ENCODE measurements at regions not wholly inside any gene's neighbourhood (a gene's known extent, or its start where the extent isn't known, plus 50 kb on each side); places are given as distances from the start of the nearest gene placed in this dataset.

GRCh38 chr10:8563478-8563877 is 509.0 kb downstream of the GATA3 start:
- RAD21 ChIA-PET (ENCODE audit: unreplicated experiment), result no interaction called here
- SMC1A ChIA-PET (ENCODE audit: uncharacterized antibody, unreplicated experiment), result no interaction called here
- DNase-seq (ENCODE audit: low read depth, low spot score) (no peak), FAIRE-seq (no peak), ATAC-seq (no peak)
- H3K4me1 ChIP-seq (ENCODE audit: control insufficient read depth, insufficient read depth, low read length), result no peaks in the 10 kb centered on the region
- no peaks in the 10 kb centered on the region for H3K36me3 ChIP-seq (ENCODE audit: control insufficient read depth in 2 of 2, insufficient read depth in 2 of 2, low read length in 1 of 2)
- H3K9me3 ChIP-seq (replicated peaks; ENCODE audit: control insufficient read depth, insufficient read depth, low read length), result no peaks in the 10 kb centered on the region
- H3K27me3 ChIP-seq (replicated peaks in 1 of 2; ENCODE audit: control insufficient read depth in 2 of 2, insufficient read depth in 2 of 2, low read length in 1 of 2), result no peaks in the 10 kb centered on the region
- 52% methylated on average over 7 of the region's 7 CpGs for WGBS (ENCODE audit: insufficient coverage, insufficient replicate concordance, low lambda C conversion rate, missing lambda C conversion rate)
- in situ Hi-C loops (cut with MboI) (no loop called here), intact Hi-C loops (cut with micrococcal nuclease; ENCODE audit: unreplicated experiment) (no loop called here)
- CTCF ChIA-PET, result no interaction called here
- no peak overlapping the region for H3K9ac ChIP-seq (ENCODE audit: control insufficient read depth, insufficient read depth, low read length)
- POLR2A ChIA-PET, result no interaction called here
- H3K79me2 ChIP-seq (ENCODE audit: control insufficient read depth, insufficient read depth, low read length), result no peaks in the 10 kb centered on the region
- H3K4me3 ChIP-seq, result no peak overlapping the region
- no TSS peak for BruUV-seq (replicated peaks)
- no peak overlapping the region for H2AFZ ChIP-seq (ENCODE audit: control insufficient read depth, low read depth, low read length)
- no peak overlapping the region for H3K27ac ChIP-seq (ENCODE audit: control insufficient read depth, insufficient read depth)
- TF ChIP-seq FOS (IDR thresholded peaks at IDR 0.05; ENCODE audit: borderline replicate concordance, extremely low read depth, insufficient read length) (no peak), HCFC1 (IDR thresholded peaks at IDR 0.05; ENCODE audit: low read length) (no peak), ZZZ3 (IDR thresholded peaks at IDR 0.05; ENCODE audit: control insufficient read depth, insufficient read length, low read depth) (no peak), HDAC6 (IDR thresholded peaks at IDR 0.05; ENCODE audit: unreplicated experiment) (no peak), RUNX3 (IDR thresholded peaks at IDR 0.05; ENCODE audit: low read length) (no peak), TAF1 (IDR thresholded peaks at IDR 0.05; ENCODE audit: borderline replicate concordance, low read depth, low read length) (no peak), CEBPZ (IDR thresholded peaks at IDR 0.05; ENCODE audit: low read depth, low read length) (no peak), STAT3 (IDR thresholded peaks at IDR 0.05; ENCODE audit: low read depth, low read length) (no peak), TBL1XR1 (IDR thresholded peaks at IDR 0.05; ENCODE audit: low read depth, low read length) (no peak), ZSCAN29 (IDR thresholded peaks at IDR 0.05) (no peak), DPF2 (IDR thresholded peaks at IDR 0.05) (no peak), NRF1 (conservative IDR thresholded peaks at IDR 0.05; ENCODE audit: low read depth, low read length) (no peak), CREB1 (IDR thresholded peaks at IDR 0.05; ENCODE audit: low read depth) (no peak), IRF4 (IDR thresholded peaks at IDR 0.05; ENCODE audit: low read depth, low read length) (no peak), FOXK2 (IDR thresholded peaks at IDR 0.05) (no peak), ASH2L (IDR thresholded peaks at IDR 0.05; ENCODE audit: borderline replicate concordance, low read depth) (no peak), CHD2 (IDR thresholded peaks at IDR 0.05; ENCODE audit: borderline replicate concordance, low read depth, low read length) (no peak), BMI1 (IDR thresholded peaks at IDR 0.05; ENCODE audit: borderline replicate concordance) (no peak), LARP7 (IDR thresholded peaks at IDR 0.05) (no peak)
- TF ChIP-seq, protein P1, sequence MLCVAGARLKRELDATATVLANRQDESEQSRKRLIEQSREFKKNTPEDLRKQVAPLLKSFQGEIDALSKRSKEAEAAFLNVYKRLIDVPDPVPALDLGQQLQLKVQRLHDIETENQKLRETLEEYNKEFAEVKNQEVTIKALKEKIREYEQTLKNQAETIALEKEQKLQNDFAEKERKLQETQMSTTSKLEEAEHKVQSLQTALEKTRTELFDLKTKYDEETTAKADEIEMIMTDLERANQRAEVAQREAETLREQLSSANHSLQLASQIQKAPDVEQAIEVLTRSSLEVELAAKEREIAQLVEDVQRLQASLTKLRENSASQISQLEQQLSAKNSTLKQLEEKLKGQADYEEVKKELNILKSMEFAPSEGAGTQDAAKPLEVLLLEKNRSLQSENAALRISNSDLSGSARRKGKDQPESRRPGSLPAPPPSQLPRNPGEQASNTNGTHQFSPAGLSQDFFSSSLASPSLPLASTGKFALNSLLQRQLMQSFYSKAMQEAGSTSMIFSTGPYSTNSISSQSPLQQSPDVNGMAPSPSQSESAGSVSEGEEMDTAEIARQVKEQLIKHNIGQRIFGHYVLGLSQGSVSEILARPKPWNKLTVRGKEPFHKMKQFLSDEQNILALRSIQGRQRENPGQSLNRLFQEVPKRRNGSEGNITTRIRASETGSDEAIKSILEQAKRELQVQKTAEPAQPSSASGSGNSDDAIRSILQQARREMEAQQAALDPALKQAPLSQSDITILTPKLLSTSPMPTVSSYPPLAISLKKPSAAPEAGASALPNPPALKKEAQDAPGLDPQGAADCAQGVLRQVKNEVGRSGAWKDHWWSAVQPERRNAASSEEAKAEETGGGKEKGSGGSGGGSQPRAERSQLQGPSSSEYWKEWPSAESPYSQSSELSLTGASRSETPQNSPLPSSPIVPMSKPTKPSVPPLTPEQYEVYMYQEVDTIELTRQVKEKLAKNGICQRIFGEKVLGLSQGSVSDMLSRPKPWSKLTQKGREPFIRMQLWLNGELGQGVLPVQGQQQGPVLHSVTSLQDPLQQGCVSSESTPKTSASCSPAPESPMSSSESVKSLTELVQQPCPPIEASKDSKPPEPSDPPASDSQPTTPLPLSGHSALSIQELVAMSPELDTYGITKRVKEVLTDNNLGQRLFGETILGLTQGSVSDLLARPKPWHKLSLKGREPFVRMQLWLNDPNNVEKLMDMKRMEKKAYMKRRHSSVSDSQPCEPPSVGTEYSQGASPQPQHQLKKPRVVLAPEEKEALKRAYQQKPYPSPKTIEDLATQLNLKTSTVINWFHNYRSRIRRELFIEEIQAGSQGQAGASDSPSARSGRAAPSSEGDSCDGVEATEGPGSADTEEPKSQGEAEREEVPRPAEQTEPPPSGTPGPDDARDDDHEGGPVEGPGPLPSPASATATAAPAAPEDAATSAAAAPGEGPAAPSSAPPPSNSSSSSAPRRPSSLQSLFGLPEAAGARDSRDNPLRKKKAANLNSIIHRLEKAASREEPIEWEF (IDR thresholded peaks at IDR 0.05; ENCODE audit: insufficient replicate concordance, low read depth, low read length), result no peak
- H3K4me2 ChIP-seq (ENCODE audit: control insufficient read depth, insufficient read depth), result no peak overlapping the region
- no peaks in the 10 kb centered on the region for H4K20me1 ChIP-seq (ENCODE audit: control insufficient read depth, insufficient read depth)
